Heart right ventricle (tissue), 16 donors: ENCODE measurements at regions not wholly inside any gene's neighbourhood (a gene's known extent, or its start where the extent isn't known, plus 50 kb on each side); places are given as distances from the start of the nearest gene placed in this dataset.
A peak's percentile ranks its signal among the peaks of the same experiment; 100 is the strongest.
"Not testable (repeated sequence)": the region's sequence is repeated elsewhere in the genome, so short reads cannot be mapped to it uniquely, and the experiment has no call there.

Experiments used
- ATAC-seq, 8 donors: fragments of 200-7000 bp; cut with Tn5 transposase; one replicate each; pipeline ENCODE4 v1.9.1; 2020; ENCODE audit warnings: mild to moderate bottlenecking in 8 of 8, moderate library complexity in 8 of 8, moderate number of reproducible peaks in 1 of 8
- DNase-seq, 2 donors: peaks; one replicate each; pipeline ENCODE4 v3.0.0-alpha.2; 2020
- H3K27ac ChIP-seq, 10 donors: fragments of 200-600 bp; sonication (generic) in 2 of 10; one replicate each; pipeline versions ENCODE4 v1.5.0 to v1.8.0; 2020 to 2022; ENCODE audit warnings: mild to moderate bottlenecking in 3 of 10
- H3K27me3 ChIP-seq, 7 donors: fragments of 200-600 bp; one replicate each; pipeline ENCODE4 v1.8.0; 2021 to 2022; ENCODE audit warnings: mild to moderate bottlenecking in 2 of 7
- H3K36me3 ChIP-seq, 9 donors: fragments of 200-600 bp; sonication (generic) in 1 of 9; one replicate each; pipeline versions ENCODE4 v1.5.0 to v1.8.0; 2020 to 2022; ENCODE audit warnings: mild to moderate bottlenecking in 2 of 9
- H3K4me1 ChIP-seq, 9 donors: fragments of 200-600 bp; sonication (generic) in 1 of 9; one replicate each; pipeline versions ENCODE4 v1.5.0 to v1.8.0; 2020 to 2022; ENCODE audit warnings: mild to moderate bottlenecking in 4 of 9
- H3K4me3 ChIP-seq, 10 donors: fragments of 200-600 bp; sonication (generic) in 2 of 10; one replicate each; pipeline versions ENCODE4 v1.5.0 to v1.8.0; 2020 to 2022; ENCODE audit warnings: mild to moderate bottlenecking in 7 of 10, moderate library complexity in 2 of 10
- H3K9me3 ChIP-seq, 11 donors: fragments of 200-600 bp in 10 of 11; sonication (generic) in 2 of 11; one replicate each; pipeline versions ENCODE4 v1.5.0 to v1.8.0; 2013 to 2022; ENCODE audit warnings: mild to moderate bottlenecking in 2 of 11, control low read depth in 1 of 11, moderate library complexity in 1 of 11
- WGBS, 2 donors: extraction: QIAGEN DNeasy Blood & Tissue Kit; methylation state at CpG; one replicate each; pipeline ENCODE4 v1.1.7; 2013; ENCODE audit warnings: inconsistent platforms in 1 of 2; 5-methylcytosine and 5-hydroxymethylcytosine counted together
- intact Hi-C, 10 donors: fragments of 100-400 bp; cut with DNase I; formaldehyde crosslinking; loops; one replicate each; pipeline versions ENCODE4 v1.11.1 to v1.14.2; 2022
- TF ChIP-seq, protein P1 (sequence below), 9 donors: fragments of 200-600 bp; sonication (generic) in 2 of 9; IDR thresholded peaks; one replicate each; pipeline versions ENCODE4 v1.5.0 to v1.8.0; 2021 to 2022; ENCODE audit warnings: antibody characterized with exemption in 9 of 9, mild to moderate bottlenecking in 5 of 9, moderate library complexity in 1 of 9
- donor health status: Arrhythmogenic right ventricular cardiomyopathy.
- donor health status: ischemic (EF 13 %, LVEDD 7.1; RV severe dilation, severe dysfunction).
- donor health status: healthy with polysubstance abuse.
- donor health status: DM: no; HTN: yes; CAD: no.
- donor health status: DM: no; HTN: no; CAD: no.
- donor health status: ischemic (EF 25% LVEDD 6.9; RV normal size, moderate dysfunction).
- donor health status: ischemic (EF 25% LVEDD 5.7; RV mildly dilated, moderate dysfunction).
- donor health status: healthy.
- donor health status: DM: yes; HTN: yes; CAD: no.
- donor health status: Ischemic cardiomyopathy.
- donor health status: ischemic (EF 35%, LVEDD 5.7; RV mildly dilated, moderate dysfunction).
- donor health status: nonischemic (EF 11% LVEDD 7.7; RV severe dilation, severe dysfunction).
- donor health status: DM: yes; HTN: yes; CAD: no.
- donor health status: PGD.
- donor health status: ischemic (EF 29% LVEDD 5.4; RV normal size, mild dysfunction).
- donor health status: nonischemic (EF 23%, LVEDD 6.1; RV moderate dilation, normal function).

GRCh38 chr2:136284226-136285119 lies 166.5 kb upstream of the CXCR4 start:
- H3K36me3 ChIP-seq = no peaks in the 10 kb centered on the region
- no peaks in the 10 kb centered on the region for H3K9me3 ChIP-seq
- H3K4me3 ChIP-seq = no peak overlapping the region
- intact Hi-C loops = no loop called here
- TF ChIP-seq, protein P1, sequence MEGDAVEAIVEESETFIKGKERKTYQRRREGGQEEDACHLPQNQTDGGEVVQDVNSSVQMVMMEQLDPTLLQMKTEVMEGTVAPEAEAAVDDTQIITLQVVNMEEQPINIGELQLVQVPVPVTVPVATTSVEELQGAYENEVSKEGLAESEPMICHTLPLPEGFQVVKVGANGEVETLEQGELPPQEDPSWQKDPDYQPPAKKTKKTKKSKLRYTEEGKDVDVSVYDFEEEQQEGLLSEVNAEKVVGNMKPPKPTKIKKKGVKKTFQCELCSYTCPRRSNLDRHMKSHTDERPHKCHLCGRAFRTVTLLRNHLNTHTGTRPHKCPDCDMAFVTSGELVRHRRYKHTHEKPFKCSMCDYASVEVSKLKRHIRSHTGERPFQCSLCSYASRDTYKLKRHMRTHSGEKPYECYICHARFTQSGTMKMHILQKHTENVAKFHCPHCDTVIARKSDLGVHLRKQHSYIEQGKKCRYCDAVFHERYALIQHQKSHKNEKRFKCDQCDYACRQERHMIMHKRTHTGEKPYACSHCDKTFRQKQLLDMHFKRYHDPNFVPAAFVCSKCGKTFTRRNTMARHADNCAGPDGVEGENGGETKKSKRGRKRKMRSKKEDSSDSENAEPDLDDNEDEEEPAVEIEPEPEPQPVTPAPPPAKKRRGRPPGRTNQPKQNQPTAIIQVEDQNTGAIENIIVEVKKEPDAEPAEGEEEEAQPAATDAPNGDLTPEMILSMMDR (IDR thresholded peaks at IDR 0.05) = no peak
- ATAC-seq (no peak), DNase-seq (no peak)
- H3K4me1 ChIP-seq = peaks cover 0 to 8% (median 0%) of the 10 kb centered on the region in 9 donors
- H3K27me3 ChIP-seq = peaks cover 0 to 3% (median 0%) of the 10 kb centered on the region in 7 donors
- 76 to 77% methylated on average over 4 of the region's 4 CpGs for WGBS, 2 donors
- H3K27ac ChIP-seq = no peak overlapping the region

- ATAC-seq (no peak), DNase-seq (no peak)
- Histone ChIP-seq H3K9me3 (no peaks in the 10 kb centered on the region), H3K27me3 (peaks cover 0 to 3% (median 0%) of the 10 kb centered on the region in 7 donors), H3K27ac (no peak overlapping the region), H3K4me1 (peaks cover 0 to 8% (median 0%) of the 10 kb centered on the region in 9 donors), H3K4me3 (no peak overlapping the region), H3K36me3 (no peaks in the 10 kb centered on the region)
- TF ChIP-seq, protein P1 (IDR thresholded peaks at IDR 0.05) = no peak
- intact Hi-C loops = no loop called here
- WGBS, 2 donors = 76 to 84% methylated on average over 6 of the region's 6 CpGs
Observed at GRCh38 chr2:136282251-136282650, 164.3 kb upstream of the CXCR4 start.

DNA sequence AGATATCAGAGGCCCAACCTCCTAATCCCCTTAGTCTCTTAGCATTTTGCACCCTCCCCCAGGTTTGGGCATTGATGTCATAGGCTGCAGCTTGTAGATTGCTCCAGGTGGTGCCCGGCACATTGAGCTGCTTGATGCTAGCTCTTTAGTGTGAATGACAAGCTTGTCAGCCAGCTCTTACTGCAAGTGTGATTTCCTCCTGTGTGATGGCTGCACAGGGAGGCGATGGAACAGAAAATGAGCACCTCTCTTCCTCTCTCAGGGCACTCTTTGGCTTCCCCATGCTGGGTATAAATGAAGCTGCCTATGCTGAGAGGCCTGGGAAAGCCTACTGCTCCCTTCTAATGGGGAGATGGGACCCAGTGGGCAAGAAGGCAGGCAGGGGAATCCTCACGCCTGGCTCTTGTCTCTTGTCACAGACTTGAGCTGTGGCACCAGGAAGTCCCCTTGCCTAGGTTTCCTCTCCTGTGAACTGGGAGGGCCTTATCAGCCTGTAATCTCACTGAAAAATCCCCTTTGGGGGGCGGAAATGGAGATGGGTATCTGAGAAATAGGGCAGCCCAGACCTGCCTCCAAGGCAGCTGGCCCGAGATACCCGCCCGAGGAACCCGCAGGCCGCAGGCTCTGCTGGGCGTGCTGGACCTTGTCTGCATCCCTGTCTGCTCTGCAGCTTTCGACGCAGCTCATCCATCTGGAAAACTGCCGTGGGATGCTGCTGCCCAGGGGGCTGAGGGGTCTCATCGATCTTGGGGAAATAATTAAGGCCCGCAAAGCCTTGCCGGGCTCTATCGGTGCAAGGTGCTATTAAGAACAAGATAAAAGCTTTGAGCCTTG lies 163.5 kb upstream of the CXCR4 start:
- H3K36me3 ChIP-seq = no peaks in the 10 kb centered on the region
- H3K9me3 ChIP-seq = no peaks in the 10 kb centered on the region
- peaks cover 0 to 3% (median 0%) of the 10 kb centered on the region in 7 donors for H3K27me3 ChIP-seq
- intact Hi-C loops = no loop called here
- no peak for ATAC-seq
- H3K4me3 ChIP-seq = no peak overlapping the region
- peaks cover 0 to 8% (median 0%) of the 10 kb centered on the region in 9 donors for H3K4me1 ChIP-seq
- 59 to 65% methylated on average over 17 of the region's 17 CpGs for WGBS, 2 donors
- peak overlapping the region in 1 of 10 donors; percentile 74 for H3K27ac ChIP-seq
- TF ChIP-seq, protein P1 (IDR thresholded peaks at IDR 0.05) = no peak
- DNase-seq = no peak

DNA sequence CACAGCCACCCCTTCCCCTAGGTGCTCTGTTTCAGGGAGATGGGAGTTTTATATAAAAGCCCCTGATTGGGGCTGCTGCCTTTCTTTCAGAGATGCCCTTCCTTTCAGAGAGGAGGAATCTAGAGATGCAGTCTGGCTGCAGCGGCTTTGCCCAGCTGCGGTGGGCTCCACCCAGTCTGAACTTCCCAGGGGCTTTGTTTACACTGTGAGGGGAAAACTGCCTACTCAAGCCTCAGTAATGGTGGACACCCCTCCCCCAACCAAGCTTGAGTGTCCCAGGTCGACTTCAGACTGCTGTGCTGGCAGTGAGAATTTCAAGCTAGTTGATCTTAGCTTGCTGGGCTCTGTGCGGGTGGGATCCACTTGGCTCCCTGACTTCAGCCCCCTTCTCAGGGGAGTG lies 148.4 kb upstream of the CXCR4 start:
- Histone ChIP-seq H3K27me3 (peaks cover 0 to 14% (median 0%) of the 10 kb centered on the region in 7 donors), H3K9me3 (peaks cover 0 to 29% (median 4%) of the 10 kb centered on the region in 11 donors)
- H3K4me1 ChIP-seq, intact Hi-C loops, DNase-seq, H3K27ac ChIP-seq, H3K36me3 ChIP-seq, ATAC-seq, H3K4me3 ChIP-seq: not testable (repeated sequence)
- 36 to 42% methylated on average over 4 of the region's 4 CpGs for WGBS, 2 donors
